ENCODE measurements at regions not wholly inside any gene's neighbourhood (a gene's known extent, or its start where the extent isn't known, plus 50 kb on each side); places are given as distances from the start of the nearest gene placed in this dataset.

DNA sequence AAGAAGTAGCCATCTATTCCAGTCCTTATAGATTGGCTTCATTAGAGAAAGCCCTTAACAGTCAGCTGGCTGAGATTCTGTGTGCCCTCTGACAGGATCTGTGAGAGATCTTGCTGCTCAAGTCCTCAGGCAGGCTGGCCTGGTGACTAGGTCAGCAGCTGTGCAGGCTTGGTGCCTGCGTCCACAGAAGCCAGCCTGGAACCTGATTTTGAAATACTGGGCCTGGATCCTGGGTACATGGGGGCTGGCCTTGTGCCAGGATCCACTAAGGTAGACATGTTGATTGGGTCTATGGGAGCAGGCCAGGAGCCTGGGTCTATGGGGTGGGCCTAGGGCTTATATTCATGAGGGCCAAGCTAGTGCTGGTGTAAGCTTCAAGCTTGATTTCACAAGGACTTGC, 381.8 kb upstream of the MARCKS start:
- Mint-ChIP-seq H3K36me3 (ENCODE audit: low read depth) (no peaks in the 10 kb centered on the region), H3K4me3 (no peak overlapping the region), H3K4me1 (ENCODE audit: low read depth) (peaks cover 14% of the 10 kb centered on the region), H3K27me3 (ENCODE audit: insufficient read depth) (no peaks in the 10 kb centered on the region), H3K9me3 (no peaks in the 10 kb centered on the region), H3K27ac (no peak overlapping the region)
- TF ChIP-seq, protein P1, sequence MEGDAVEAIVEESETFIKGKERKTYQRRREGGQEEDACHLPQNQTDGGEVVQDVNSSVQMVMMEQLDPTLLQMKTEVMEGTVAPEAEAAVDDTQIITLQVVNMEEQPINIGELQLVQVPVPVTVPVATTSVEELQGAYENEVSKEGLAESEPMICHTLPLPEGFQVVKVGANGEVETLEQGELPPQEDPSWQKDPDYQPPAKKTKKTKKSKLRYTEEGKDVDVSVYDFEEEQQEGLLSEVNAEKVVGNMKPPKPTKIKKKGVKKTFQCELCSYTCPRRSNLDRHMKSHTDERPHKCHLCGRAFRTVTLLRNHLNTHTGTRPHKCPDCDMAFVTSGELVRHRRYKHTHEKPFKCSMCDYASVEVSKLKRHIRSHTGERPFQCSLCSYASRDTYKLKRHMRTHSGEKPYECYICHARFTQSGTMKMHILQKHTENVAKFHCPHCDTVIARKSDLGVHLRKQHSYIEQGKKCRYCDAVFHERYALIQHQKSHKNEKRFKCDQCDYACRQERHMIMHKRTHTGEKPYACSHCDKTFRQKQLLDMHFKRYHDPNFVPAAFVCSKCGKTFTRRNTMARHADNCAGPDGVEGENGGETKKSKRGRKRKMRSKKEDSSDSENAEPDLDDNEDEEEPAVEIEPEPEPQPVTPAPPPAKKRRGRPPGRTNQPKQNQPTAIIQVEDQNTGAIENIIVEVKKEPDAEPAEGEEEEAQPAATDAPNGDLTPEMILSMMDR (IDR thresholded peaks at IDR 0.05): no peak
- DNase-seq: no peak

DNA sequence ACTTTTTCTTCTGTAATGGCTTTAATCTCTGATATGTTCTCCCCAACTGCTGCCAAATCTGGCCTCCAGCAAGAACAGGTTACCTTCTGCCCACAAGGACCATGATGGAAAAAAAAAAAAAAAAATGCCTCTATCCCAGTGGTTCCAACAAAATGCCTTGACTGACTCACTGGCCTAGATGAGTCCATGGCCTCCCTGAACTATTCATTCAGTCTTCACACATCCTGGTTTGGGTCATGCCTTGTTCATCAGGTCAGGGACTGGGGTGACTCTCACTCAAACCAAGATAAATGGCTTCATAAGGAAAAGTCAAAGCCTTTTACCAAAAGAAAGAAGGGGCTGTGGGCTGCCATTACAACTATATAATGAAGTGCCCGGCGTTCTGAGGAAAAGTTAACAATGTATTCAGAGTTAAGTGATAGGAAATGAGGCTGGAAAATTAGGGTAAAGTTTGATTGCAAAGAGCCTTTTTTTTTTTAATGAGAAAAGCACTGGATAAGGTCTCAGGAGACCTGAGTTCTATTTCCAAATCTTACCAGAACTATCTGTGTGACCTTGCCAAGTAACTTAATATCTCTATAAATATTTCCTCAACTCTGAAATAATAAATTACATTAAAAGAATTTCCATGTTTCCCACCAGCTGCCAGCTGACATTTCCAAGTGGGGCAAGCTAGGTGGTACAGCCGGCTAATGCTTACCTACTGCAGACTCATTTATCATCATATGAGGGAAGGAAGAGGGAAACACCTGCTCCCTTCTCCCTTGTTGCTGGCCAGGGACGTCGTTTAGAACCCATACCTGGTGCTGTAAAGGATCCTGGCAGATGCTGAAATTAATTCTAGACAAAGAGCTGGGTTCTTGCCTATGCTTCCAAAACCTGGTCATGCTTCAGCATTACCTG, 380.0 kb upstream of the MARCKS start:
- Mint-ChIP-seq H3K4me1 (ENCODE audit: low read depth) (peaks cover 14% of the 10 kb centered on the region), H3K36me3 (ENCODE audit: low read depth) (no peaks in the 10 kb centered on the region), H3K27ac (no peak overlapping the region), H3K4me3 (no peak overlapping the region), H3K27me3 (ENCODE audit: insufficient read depth) (no peaks in the 10 kb centered on the region), H3K9me3 (no peaks in the 10 kb centered on the region)
- TF ChIP-seq, protein P1 (IDR thresholded peaks at IDR 0.05): no peak
- peak; percentile 24 for DNase-seq

GRCh38 chr6:113480616-113481015, 376.5 kb upstream of the MARCKS start:
- Mint-ChIP-seq H3K4me3 (no peak overlapping the region), H3K36me3 (ENCODE audit: low read depth) (no peaks in the 10 kb centered on the region), H3K27ac (no peak overlapping the region), H3K4me1 (ENCODE audit: low read depth) (peaks cover 19% of the 10 kb centered on the region), H3K27me3 (ENCODE audit: insufficient read depth) (no peaks in the 10 kb centered on the region; the same call in 1 of the 2 replicates), H3K9me3 (no peaks in the 10 kb centered on the region)
- TF ChIP-seq, protein P1 (IDR thresholded peaks at IDR 0.05): no peak
- no peak for DNase-seq

- DNase-seq: peak; percentile 17
- Mint-ChIP-seq H3K27me3 (ENCODE audit: insufficient read depth) (no peaks in the 10 kb centered on the region; the same call in 1 of the 2 replicates), H3K27ac (no peak overlapping the region), H3K9me3 (no peaks in the 10 kb centered on the region), H3K36me3 (ENCODE audit: low read depth) (no peaks in the 10 kb centered on the region), H3K4me3 (no peak overlapping the region), H3K4me1 (ENCODE audit: low read depth) (peaks cover 15% of the 10 kb centered on the region)
- TF ChIP-seq, protein P1 (IDR thresholded peaks at IDR 0.05): no peak
Measured at GRCh38 chr6:113481458-113481857, 375.7 kb upstream of the MARCKS start.

DNA sequence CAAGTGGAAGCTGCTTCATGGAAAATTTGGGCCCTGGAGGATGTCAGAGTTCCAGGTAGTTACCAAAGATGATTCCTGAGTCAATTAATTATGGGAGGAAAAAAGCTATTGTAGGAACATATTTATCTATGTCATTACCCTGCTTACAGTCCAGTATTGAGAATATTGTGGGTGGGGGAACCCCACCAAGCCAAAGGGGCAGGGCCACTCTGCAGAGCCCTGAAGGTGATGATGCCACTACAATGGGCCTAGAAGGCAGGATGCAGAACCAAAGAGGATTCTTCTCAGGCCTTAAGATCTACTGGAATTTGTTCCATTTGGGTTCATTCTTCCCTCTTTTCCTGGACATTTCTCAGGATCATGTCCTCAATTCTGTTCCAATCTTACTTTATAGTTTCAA, 375.2 kb upstream of the MARCKS start:
- TF ChIP-seq, protein P1 (IDR thresholded peaks at IDR 0.05): no peak
- no peak overlapping the region for H3K4me3 Mint-ChIP-seq

More for the DNA sequence above, 375.2 kb upstream of the MARCKS start:
- Mint-ChIP-seq H3K27me3 (ENCODE audit: insufficient read depth) (no peaks in the 10 kb centered on the region; the same call in 1 of the 2 replicates), H3K27ac (no peak overlapping the region), H3K9me3 (no peaks in the 10 kb centered on the region), H3K4me1 (ENCODE audit: low read depth) (peaks cover 10% of the 10 kb centered on the region), H3K36me3 (ENCODE audit: low read depth) (no peaks in the 10 kb centered on the region)
- no peak for DNase-seq

Data from HFFc6 (cell line).